ENCODE measurements at regions not wholly inside any gene's neighbourhood (a gene's known extent, or its start where the extent isn't known, plus 50 kb on each side); places are given as distances from the start of the nearest gene placed in this dataset.
A peak's percentile ranks its signal among the peaks of the same experiment; 100 is the strongest.

DNA sequence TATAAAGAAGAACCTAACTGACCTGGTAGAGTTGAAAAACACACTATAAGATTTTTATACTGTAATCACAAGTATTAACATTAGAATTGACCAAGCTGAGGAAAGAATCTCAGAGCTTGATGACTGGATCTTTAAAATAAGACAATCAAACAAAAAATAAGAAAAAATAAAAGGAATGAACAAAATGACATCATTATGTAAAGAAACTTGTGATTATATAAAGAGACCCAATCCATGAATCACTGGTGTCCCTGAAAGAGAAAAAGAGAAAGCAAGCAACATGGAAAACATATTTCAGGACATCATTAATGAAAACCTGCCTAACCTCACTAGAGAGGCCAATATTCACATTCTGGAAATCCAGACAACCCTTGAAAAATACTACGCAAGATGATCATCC lies 822.5 kb upstream of the SLITRK5 start:
- TF ChIP-seq, protein P1, sequence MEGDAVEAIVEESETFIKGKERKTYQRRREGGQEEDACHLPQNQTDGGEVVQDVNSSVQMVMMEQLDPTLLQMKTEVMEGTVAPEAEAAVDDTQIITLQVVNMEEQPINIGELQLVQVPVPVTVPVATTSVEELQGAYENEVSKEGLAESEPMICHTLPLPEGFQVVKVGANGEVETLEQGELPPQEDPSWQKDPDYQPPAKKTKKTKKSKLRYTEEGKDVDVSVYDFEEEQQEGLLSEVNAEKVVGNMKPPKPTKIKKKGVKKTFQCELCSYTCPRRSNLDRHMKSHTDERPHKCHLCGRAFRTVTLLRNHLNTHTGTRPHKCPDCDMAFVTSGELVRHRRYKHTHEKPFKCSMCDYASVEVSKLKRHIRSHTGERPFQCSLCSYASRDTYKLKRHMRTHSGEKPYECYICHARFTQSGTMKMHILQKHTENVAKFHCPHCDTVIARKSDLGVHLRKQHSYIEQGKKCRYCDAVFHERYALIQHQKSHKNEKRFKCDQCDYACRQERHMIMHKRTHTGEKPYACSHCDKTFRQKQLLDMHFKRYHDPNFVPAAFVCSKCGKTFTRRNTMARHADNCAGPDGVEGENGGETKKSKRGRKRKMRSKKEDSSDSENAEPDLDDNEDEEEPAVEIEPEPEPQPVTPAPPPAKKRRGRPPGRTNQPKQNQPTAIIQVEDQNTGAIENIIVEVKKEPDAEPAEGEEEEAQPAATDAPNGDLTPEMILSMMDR (conservative IDR thresholded peaks at IDR 0.05): no peak
- Mint-ChIP-seq H3K4me3 (no peak overlapping the region), H3K27ac (no peak overlapping the region), H3K27me3 (peaks cover 3% of the 10 kb centered on the region), H3K4me1 (ENCODE audit: unreplicated experiment) (no peaks in the 10 kb centered on the region), H3K36me3 (no peaks in the 10 kb centered on the region), H3K9me3 (no peaks in the 10 kb centered on the region)
- DNase-seq (ENCODE audit: extremely low spot score, unreplicated experiment): no peak

DNA sequence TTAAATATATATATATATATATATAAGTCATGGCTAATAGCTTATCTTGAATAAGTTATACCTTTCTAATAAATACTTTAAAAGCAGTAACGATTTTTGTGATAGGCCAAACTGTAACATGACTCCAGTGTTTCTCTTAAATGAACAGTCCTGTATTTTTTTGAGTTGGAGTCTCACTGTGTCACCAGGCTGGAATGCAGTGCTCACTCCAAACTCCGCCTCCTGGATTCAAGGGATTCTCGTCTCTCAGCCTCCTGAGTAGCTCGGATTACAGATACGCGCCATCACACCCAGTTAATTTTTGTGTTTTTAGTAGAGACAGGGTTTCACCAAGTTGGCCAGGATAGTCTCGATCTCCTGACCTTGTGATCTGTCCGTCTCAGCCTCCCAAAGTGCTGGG lies 814.2 kb upstream of the SLITRK5 start:
- no peak overlapping the region for H3K4me3 Mint-ChIP-seq
- DNase-seq (ENCODE audit: extremely low spot score, unreplicated experiment): no peak
- H3K27ac Mint-ChIP-seq: no peak overlapping the region

DNA sequence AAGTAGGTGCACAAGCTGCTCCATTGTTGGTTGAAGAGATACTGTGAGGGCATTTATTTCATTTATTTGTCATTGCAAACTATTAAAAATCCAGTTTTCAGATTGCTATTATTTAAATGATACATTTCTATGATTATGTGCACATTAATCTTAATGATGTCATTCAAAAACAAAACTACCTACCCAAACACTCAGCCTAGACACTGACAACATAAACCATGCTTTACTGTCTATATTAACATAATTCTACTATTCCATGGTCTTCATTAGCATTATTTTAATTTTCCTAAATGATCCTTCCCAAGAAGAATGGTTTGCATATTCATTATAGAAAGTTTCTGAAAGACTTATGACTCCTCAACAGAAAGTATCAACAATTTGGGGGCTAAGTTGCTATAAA lies 813.0 kb upstream of the SLITRK5 start:
- Mint-ChIP-seq H3K36me3 (no peaks in the 10 kb centered on the region), H3K4me1 (ENCODE audit: unreplicated experiment) (no peaks in the 10 kb centered on the region)

More for the DNA sequence above, 814.2 kb upstream of the SLITRK5 start:
- Mint-ChIP-seq H3K36me3 (no peaks in the 10 kb centered on the region), H3K27me3 (no peaks in the 10 kb centered on the region), H3K4me1 (ENCODE audit: unreplicated experiment) (no peaks in the 10 kb centered on the region), H3K9me3 (no peaks in the 10 kb centered on the region)
- TF ChIP-seq, protein P1 (conservative IDR thresholded peaks at IDR 0.05): no peak

DNA sequence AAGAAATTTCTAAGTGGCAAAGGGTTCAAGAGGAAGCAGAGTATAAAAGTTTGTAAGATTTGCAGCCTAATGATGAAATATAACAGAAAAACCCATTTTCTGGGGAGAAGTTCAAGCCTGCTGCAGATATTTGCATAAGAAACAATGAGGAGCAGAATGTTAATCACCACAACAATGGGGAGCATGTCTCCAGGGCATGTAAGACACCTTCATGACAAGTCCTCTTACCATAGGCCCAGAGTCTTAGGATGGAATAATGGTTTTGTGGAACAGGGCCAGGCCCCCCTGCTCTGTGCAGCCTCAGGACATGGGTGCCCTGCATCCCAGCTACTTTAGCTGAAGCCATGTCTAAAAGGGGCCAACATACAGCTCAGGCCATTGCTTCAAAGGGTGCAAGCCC lies 809.0 kb upstream of the SLITRK5 start:
- Mint-ChIP-seq H3K4me3 (no peak overlapping the region), H3K36me3 (no peaks in the 10 kb centered on the region), H3K4me1 (ENCODE audit: unreplicated experiment) (no peaks in the 10 kb centered on the region), H3K27me3 (no peaks in the 10 kb centered on the region), H3K27ac (no peak overlapping the region), H3K9me3 (peaks cover 6% of the 10 kb centered on the region)
- DNase-seq (ENCODE audit: extremely low spot score, unreplicated experiment): no peak
- TF ChIP-seq, protein P1 (conservative IDR thresholded peaks at IDR 0.05): no peak

More for the DNA sequence above, 813.0 kb upstream of the SLITRK5 start:
- H3K27ac Mint-ChIP-seq: no peak overlapping the region
- no peak for DNase-seq (ENCODE audit: extremely low spot score, unreplicated experiment)
- no peaks in the 10 kb centered on the region for H3K27me3 Mint-ChIP-seq
- no peak overlapping the region for H3K4me3 Mint-ChIP-seq
- TF ChIP-seq, protein P1 (conservative IDR thresholded peaks at IDR 0.05): no peak
- peaks cover 2% of the 10 kb centered on the region for H3K9me3 Mint-ChIP-seq

DNA sequence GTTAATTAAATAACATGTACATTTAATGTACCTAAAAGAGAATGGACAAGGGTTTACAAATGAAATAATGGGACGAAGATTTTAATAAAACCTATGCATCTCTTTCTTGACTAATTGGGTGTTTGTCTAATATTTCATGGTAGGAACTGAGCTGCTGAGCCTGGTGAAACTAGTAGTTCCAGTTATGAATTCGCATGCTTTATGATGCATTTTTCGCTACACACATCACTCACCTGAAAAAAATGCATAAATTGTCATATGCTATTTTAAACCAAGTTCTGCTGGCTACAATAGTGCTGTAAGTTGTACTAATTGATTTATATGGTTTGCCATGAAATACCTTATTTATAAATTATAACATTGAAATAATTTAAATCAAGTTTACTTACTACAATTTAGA lies 806.8 kb upstream of the SLITRK5 start:
- Mint-ChIP-seq H3K36me3 (no peaks in the 10 kb centered on the region), H3K4me1 (ENCODE audit: unreplicated experiment) (no peaks in the 10 kb centered on the region), H3K9me3 (peaks cover 6% of the 10 kb centered on the region), H3K27ac (no peak overlapping the region), H3K27me3 (no peaks in the 10 kb centered on the region), H3K4me3 (no peak overlapping the region)
- no peak for DNase-seq (ENCODE audit: extremely low spot score, unreplicated experiment)
- TF ChIP-seq, protein P1 (conservative IDR thresholded peaks at IDR 0.05): no peak

DNA sequence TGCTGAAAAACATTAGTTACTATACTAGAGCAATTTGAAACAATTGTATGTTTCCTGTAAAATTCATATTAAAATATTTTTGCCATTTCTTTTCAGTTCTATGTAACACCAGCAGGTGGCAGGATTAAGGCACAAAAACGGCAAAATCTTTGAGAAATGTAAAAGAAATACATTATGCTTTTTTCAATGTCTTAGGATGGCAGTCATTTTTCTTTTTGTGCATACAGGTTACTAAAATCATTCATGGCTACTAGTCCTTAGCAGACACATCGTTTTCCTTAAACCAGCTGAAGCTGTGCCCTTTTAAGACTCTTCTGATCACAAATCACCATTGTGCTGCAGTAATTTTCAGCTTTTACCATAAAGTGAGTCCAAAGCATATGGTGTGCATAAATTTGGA lies 800.7 kb upstream of the SLITRK5 start:
- Mint-ChIP-seq H3K9me3 (no peaks in the 10 kb centered on the region), H3K27ac (no peak overlapping the region), H3K4me3 (no peak overlapping the region), H3K27me3 (no peaks in the 10 kb centered on the region), H3K36me3 (no peaks in the 10 kb centered on the region), H3K4me1 (ENCODE audit: unreplicated experiment) (no peaks in the 10 kb centered on the region)
- TF ChIP-seq, protein P1 (conservative IDR thresholded peaks at IDR 0.05): peak; percentile 89
- no peak for DNase-seq (ENCODE audit: extremely low spot score, unreplicated experiment)

All from type B pancreatic cell (in vitro differentiated cells).